Left ventricle myocardium inferior (tissue), 1 donor: ENCODE measurements at regions not wholly inside any gene's neighbourhood (a gene's known extent, or its start where the extent isn't known, plus 50 kb on each side); places are given as distances from the start of the nearest gene placed in this dataset.
A peak's percentile ranks its signal among the peaks of the same experiment; 100 is the strongest.

ENCODE experiments used
- DNase-seq: peaks from one replicate; pipeline ENCODE4 v3.0.0-alpha.2; 2020
- H3K27ac ChIP-seq: fragments of 200-600 bp; replicated peaks from 2 replicates; pipeline ENCODE4 v1.8.0; 2021
- H3K27me3 ChIP-seq: fragments of 200-600 bp; 2 replicates; pipeline ENCODE4 v1.8.0; 2021; ENCODE audit warnings: low read depth
- H3K36me3 ChIP-seq: fragments of 200-600 bp; 2 replicates; pipeline ENCODE4 v1.8.0; 2021
- H3K4me1 ChIP-seq: fragments of 200-600 bp; 2 replicates; pipeline ENCODE4 v1.8.0; 2021
- H3K4me3 ChIP-seq: fragments of 200-600 bp; 2 replicates; pipeline ENCODE4 v1.8.0; 2021; ENCODE audit warnings: mild to moderate bottlenecking, moderate library complexity
- H3K9me3 ChIP-seq: fragments of 200-600 bp; replicated peaks from 2 replicates; pipeline ENCODE4 v1.8.0; 2021
- CTCF ChIP-seq: fragments of 200-600 bp; IDR thresholded peaks from 2 replicates; pipeline ENCODE4 v1.8.0; 2021; ENCODE audit warnings: antibody characterized with exemption, mild to moderate bottlenecking, borderline replicate concordance
- intact Hi-C: fragments of 100-400 bp; cut with micrococcal nuclease; formaldehyde crosslinking; loops from one replicate; pipeline ENCODE4 v1.11.0; 2022
- donor health status: DM: no; HTN: yes; CAD: no; lungs with severe emphysema.

GRCh38 chr11:69934861-69935494, 115.8 kb upstream of the FGF3 start:
- Histone ChIP-seq H3K9me3 (no peaks in the 10 kb centered on the region), H3K4me1 (peaks cover 12% of the 10 kb centered on the region), H3K4me3 (no peak overlapping the region), H3K27ac (no peak overlapping the region), H3K36me3 (no peaks in the 10 kb centered on the region), H3K27me3 (peaks cover 29% of the 10 kb centered on the region)
- DNase-seq: peak; percentile 14
- no peak for TF ChIP-seq CTCF
- intact Hi-C loops: no loop called here

DNA sequence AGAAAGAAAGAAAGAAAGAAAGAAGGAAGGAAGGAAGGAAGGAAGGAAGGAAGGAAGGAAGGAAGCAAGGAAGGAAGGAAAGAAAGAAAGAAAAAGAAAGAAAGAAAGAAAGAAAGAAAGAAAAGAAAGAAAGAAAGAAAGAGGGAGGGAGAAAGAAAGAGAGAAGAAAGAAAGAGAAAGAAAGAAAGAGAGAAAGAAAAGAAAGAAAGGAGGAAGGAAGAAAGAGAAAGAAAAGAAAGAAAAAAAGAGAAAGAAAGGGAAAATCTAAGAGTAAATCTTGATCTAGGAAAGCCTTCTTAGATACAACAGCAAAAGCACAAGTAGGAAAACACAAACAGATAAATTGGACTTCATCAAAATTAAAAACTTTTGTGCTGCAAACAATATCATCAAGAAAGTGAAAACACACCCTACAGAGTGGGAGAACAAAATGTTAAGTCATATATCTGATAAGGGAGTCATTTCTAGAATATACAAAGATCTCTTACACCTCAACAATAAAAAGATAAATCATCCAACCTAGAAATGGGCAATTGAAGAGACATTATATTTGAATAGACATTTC, 116.8 kb upstream of the FGF3 start:
- no peak for DNase-seq
- Histone ChIP-seq H3K27me3 (peaks cover 24% of the 10 kb centered on the region), H3K4me1 (peaks cover 20% of the 10 kb centered on the region), H3K36me3 (no peaks in the 10 kb centered on the region), H3K27ac (no peak overlapping the region), H3K9me3 (no peaks in the 10 kb centered on the region), H3K4me3 (no peak overlapping the region)
- no peak for TF ChIP-seq CTCF
- intact Hi-C loops: no loop called here

DNA sequence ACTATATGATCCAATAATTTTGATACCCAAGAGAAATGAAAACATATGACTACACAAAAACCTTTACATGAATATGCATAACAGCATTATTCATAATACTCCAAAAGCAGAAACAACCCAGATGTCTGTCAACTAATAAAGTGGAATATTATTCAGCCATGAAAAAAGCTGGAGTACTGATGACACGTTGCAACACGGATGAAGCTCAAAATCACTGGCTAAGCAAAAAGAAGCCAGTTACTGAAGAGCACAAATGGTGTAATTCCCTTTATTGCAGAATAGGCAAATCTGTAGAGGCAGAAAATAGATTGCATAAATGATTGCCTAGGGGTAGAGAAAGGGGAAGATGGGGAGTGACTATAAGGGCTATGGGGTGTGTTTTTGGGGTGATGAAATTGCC, 117.6 kb upstream of the FGF3 start:
- H3K4me3 ChIP-seq: no peak overlapping the region
- DNase-seq: no peak
- no peaks in the 10 kb centered on the region for H3K9me3 ChIP-seq
- H3K27ac ChIP-seq: no peak overlapping the region
- H3K4me1 ChIP-seq: peaks cover 20% of the 10 kb centered on the region
- H3K36me3 ChIP-seq: no peaks in the 10 kb centered on the region
- no peak for TF ChIP-seq CTCF
- intact Hi-C loops: no loop called here
- peaks cover 16% of the 10 kb centered on the region for H3K27me3 ChIP-seq

DNA sequence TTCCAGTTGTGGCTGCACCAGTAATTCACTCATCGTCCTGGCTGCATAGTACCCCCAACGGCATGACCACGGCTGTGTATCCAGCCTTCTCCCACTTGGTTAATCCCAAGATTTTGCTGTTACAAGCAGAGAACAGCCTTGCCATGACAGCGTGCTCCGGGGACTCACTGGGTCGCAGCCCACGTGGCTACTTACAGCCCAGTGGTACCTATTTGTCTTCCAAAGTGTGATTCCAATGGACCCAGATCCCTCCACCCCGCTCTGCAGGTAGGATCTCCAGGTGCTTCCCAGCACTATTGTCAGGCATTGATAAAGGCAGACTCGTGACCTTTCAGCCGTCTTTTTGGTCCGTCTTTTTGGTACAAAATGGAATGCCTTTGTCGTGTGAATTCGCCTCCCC, 119.0 kb upstream of the FGF3 start:
- peaks cover 9% of the 10 kb centered on the region for H3K27me3 ChIP-seq
- peaks cover 20% of the 10 kb centered on the region for H3K4me1 ChIP-seq
- TF ChIP-seq CTCF: no peak
- no peaks in the 10 kb centered on the region for H3K9me3 ChIP-seq
- H3K27ac ChIP-seq: peak overlapping the region; percentile 91
- intact Hi-C loops: no loop called here
- no peak overlapping the region for H3K4me3 ChIP-seq
- no peaks in the 10 kb centered on the region for H3K36me3 ChIP-seq
- peak; percentile 10 for DNase-seq

DNA sequence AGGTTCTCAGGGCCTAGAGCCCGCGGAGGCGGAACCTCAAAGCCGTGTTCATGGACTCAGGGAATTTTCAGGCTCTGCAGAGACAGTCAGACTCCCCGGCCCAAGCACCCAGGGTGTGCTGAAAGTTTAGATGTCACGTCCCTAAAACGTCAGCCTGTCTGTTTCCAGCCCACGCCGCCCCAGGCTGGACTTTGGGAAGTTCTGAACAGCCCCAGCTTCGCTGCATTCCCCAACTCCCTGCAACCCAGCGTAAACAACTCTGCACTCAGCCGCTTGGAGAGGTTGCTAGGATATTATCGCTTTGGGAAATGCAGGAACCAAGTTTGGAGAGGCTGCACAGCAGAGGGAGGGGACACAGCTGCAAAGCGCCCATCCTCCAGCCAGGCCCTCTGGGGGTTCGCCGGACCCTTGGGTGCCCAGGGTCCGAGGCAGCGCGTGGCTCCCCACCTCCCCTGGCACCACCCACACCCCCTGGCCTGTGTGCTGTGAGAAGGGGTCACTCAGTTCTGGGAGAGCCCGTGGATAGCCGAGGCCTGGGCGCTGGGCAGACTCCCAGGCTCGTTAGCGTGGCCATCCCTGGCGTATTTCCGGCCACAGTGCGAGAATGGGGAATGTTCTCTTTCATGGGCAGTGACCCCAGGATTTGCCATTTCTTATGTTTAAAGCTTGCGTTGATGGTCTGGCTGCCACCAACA, 120.5 kb upstream of the FGF3 start:
- H3K9me3 ChIP-seq: no peaks in the 10 kb centered on the region
- peak overlapping the region; percentile 59 for H3K4me3 ChIP-seq
- H3K27me3 ChIP-seq: peaks cover 16% of the 10 kb centered on the region
- peak overlapping the region; percentile 91 for H3K27ac ChIP-seq
- intact Hi-C loops: no loop called here
- peaks cover 20% of the 10 kb centered on the region for H3K4me1 ChIP-seq
- peak; percentile 78 for DNase-seq
- TF ChIP-seq CTCF: no peak
- no peaks in the 10 kb centered on the region for H3K36me3 ChIP-seq
